ENCODE measurements at regions not wholly inside any gene's neighbourhood (a gene's known extent, or its start where the extent isn't known, plus 50 kb on each side); places are given as distances from the start of the nearest gene placed in this dataset.

DNA sequence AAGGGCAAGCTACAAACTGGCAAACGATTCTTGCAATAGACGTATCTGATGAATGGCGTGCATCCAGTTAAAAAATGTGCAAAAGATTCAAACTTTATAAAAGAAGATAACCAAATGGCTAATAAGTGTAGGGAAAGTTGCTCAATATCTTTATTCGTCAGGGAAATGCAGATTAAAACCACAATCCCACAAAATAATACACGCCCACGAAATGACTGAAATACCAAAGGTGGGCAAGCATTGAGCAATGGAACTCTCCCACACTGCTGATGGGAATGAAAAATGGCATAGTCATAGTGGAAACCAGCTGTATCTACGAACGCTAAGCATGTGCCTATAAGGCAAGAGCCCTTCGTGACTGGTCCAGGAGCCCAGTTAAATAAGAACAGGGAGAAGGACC, 168.6 kb upstream of the SIX2 start:
- no peaks in the 10 kb centered on the region for H3K4me1 ChIP-seq
- no peak overlapping the region for H3K4me3 ChIP-seq
- ATAC-seq: no peak
- H3K27ac ChIP-seq: no peak overlapping the region
- H3K27me3 ChIP-seq: no peaks in the 10 kb centered on the region
- no peaks in the 10 kb centered on the region for H3K36me3 ChIP-seq
- H3K9me3 ChIP-seq: no peaks in the 10 kb centered on the region
- no peak for DNase-seq
- intact Hi-C loops (cut with DNase I): no loop called here
- TF ChIP-seq, protein P1, sequence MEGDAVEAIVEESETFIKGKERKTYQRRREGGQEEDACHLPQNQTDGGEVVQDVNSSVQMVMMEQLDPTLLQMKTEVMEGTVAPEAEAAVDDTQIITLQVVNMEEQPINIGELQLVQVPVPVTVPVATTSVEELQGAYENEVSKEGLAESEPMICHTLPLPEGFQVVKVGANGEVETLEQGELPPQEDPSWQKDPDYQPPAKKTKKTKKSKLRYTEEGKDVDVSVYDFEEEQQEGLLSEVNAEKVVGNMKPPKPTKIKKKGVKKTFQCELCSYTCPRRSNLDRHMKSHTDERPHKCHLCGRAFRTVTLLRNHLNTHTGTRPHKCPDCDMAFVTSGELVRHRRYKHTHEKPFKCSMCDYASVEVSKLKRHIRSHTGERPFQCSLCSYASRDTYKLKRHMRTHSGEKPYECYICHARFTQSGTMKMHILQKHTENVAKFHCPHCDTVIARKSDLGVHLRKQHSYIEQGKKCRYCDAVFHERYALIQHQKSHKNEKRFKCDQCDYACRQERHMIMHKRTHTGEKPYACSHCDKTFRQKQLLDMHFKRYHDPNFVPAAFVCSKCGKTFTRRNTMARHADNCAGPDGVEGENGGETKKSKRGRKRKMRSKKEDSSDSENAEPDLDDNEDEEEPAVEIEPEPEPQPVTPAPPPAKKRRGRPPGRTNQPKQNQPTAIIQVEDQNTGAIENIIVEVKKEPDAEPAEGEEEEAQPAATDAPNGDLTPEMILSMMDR (IDR thresholded peaks at IDR 0.05): no peak

DNA sequence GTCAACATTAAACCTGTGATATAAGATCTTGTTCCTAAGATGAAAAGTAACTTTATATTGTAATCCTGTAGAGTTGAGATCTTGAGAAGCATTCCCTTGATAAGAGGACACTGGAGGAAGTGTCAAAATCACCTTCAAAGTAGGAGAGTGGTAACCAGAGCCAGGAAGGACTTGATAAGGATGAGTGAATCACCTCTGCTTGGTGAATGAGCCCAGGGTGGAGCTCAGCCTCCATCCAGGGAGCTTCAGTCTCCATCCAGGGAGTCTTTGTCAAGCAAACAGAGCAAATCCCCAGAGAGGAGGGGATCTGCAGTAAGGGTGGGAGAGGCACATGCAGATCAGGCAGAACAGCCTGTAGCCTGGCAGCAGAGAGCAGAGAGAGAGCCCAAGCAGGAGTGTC, 167.1 kb upstream of the SIX2 start:
- DNase-seq: no peak
- H3K27ac ChIP-seq: no peak overlapping the region
- H3K27me3 ChIP-seq: peaks cover 10% of the 10 kb centered on the region
- intact Hi-C loops (cut with DNase I): no loop called here
- no peaks in the 10 kb centered on the region for H3K4me1 ChIP-seq
- no peaks in the 10 kb centered on the region for H3K36me3 ChIP-seq
- TF ChIP-seq, protein P1 (IDR thresholded peaks at IDR 0.05): no peak
- H3K4me3 ChIP-seq: no peak overlapping the region
- no peaks in the 10 kb centered on the region for H3K9me3 ChIP-seq
- ATAC-seq: no peak

DNA sequence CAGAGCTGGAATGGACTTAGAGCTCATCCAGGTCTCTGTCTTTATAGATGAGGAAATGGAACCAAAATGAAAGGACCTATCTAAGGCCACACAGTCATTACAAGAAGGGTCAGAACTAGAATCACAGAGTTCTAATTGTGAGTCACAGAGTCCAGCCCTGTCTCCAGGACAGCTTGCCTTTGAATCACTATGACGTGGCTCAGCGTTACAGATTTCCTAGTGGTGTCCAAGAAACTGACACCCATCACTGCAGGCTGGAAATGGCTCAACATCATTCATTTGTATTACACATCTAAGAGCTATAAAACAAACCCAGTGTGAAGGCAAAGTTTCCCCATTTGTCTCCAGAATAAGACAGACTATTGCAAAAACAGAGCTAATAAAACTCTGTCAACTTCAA, 164.3 kb upstream of the SIX2 start:
- intact Hi-C loops (cut with DNase I): no loop called here
- Histone ChIP-seq H3K4me1 (peaks cover 12% of the 10 kb centered on the region), H3K4me3 (no peak overlapping the region), H3K27me3 (peaks cover 39% of the 10 kb centered on the region), H3K36me3 (no peaks in the 10 kb centered on the region), H3K27ac (no peak overlapping the region), H3K9me3 (no peaks in the 10 kb centered on the region)
- DNase-seq (no peak), ATAC-seq (no peak)
- TF ChIP-seq, protein P1 (IDR thresholded peaks at IDR 0.05): no peak

DNA sequence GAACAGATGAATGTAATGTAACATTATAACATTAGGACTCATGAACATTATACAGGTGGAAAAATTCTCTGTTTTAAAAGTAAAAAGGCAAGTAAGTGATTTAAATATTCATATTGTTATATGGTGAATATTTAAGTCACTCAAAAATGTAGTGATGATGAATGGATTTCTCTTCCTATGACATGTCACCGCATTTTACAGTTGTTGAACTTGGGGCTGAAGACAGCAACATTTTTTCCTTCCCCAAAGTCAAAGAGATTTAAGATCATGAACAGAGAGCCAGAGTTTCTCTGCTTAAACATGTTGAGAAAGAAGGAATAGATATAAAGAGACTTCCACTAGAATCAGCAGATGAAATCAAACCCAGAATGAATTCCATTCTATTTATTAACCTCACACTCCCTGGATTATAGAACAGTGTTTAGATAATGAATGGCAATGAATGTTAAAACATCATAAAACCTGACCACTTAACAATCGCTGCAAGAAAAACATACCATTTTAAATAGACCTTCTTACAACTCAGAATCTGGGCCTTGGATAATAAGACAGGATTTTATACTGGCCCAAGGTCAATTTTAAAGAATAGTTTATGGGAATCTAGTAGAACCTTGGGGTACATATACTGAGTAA, 163.6 kb upstream of the SIX2 start:
- TF ChIP-seq, protein P1 (IDR thresholded peaks at IDR 0.05): no peak
- Histone ChIP-seq H3K4me3 (no peak overlapping the region), H3K4me1 (peaks cover 12% of the 10 kb centered on the region), H3K9me3 (no peaks in the 10 kb centered on the region), H3K27me3 (peaks cover 45% of the 10 kb centered on the region), H3K27ac (no peak overlapping the region), H3K36me3 (no peaks in the 10 kb centered on the region)
- intact Hi-C loops (cut with DNase I): no loop called here
- no peak for DNase-seq
- ATAC-seq: no peak

DNA sequence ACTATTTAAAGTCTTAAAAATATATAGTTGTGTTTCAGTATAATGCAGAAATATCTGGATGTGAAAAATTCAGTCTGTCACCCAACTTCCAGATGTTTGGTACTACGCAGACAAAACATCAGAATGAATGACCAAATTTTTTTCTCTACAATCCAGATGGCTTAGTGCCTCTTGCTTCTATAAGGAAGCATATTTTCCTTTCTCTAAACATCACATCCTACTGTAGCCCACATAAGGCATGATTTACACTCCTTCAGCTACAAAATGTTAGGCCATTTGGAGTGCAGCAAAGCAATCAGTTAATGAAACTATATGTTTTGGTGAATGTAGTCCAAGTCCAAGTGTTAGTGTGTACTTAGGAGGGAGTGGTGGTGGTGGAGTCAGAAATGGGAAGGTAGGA, 162.9 kb upstream of the SIX2 start:
- H3K27me3 ChIP-seq: peaks cover 52% of the 10 kb centered on the region
- intact Hi-C loops (cut with DNase I): no loop called here

More for the DNA sequence above, 162.9 kb upstream of the SIX2 start:
- Histone ChIP-seq H3K9me3 (no peaks in the 10 kb centered on the region), H3K4me1 (peaks cover 12% of the 10 kb centered on the region), H3K36me3 (no peaks in the 10 kb centered on the region), H3K4me3 (no peak overlapping the region), H3K27ac (no peak overlapping the region)
- TF ChIP-seq, protein P1 (IDR thresholded peaks at IDR 0.05): no peak
- ATAC-seq (no peak), DNase-seq (no peak)

Measured in upper lobe of right lung (tissue), 1 donor.